ENCODE measurements at regions not wholly inside any gene's neighbourhood (a gene's known extent, or its start where the extent isn't known, plus 50 kb on each side); places are given as distances from the start of the nearest gene placed in this dataset.

- POLR2A ChIA-PET, result no interaction called here
- H2AFZ ChIP-seq (ENCODE audit: low read depth, low read length), result no peak overlapping the region
These were observed 141.6 kb downstream of the BOD1 start for GRCh38 chr5:173474881-173475287.

More at GRCh38 chr5:173474881-173475287, 141.6 kb downstream of the BOD1 start:
- Histone ChIP-seq H3K79me2 (ENCODE audit: control insufficient read depth, insufficient read depth, low read length) (no peaks in the 10 kb centered on the region), H3K9me3 (replicated peaks; ENCODE audit: control insufficient read depth, insufficient read depth, low read length) (no peaks in the 10 kb centered on the region), H3K36me3 (ENCODE audit: control insufficient read depth in 2 of 2, extremely low read depth in 1 of 2, insufficient read depth in 2 of 2, low read length in 2 of 2) (no peaks in the 10 kb centered on the region), H3K27me3 (ENCODE audit: control insufficient read depth in 2 of 2, insufficient read depth in 2 of 2, low read length in 2 of 2) (no peaks in the 10 kb centered on the region), H3K4me1 (ENCODE audit: control insufficient read depth, extremely low read depth, insufficient read depth, low read length) (peaks cover 4% of the 10 kb centered on the region), H3K9me1 (replicated peaks; ENCODE audit: control insufficient read depth, extremely low read depth, insufficient read depth, low read length) (no peaks in the 10 kb centered on the region), H3K9ac (replicated peaks; ENCODE audit: extremely low read depth, insufficient read depth, low read length) (no peak overlapping the region), H3K4me3 (replicated peaks in 1 of 3; ENCODE audit: insufficient read depth in 1 of 3, low read depth in 1 of 3, low read length in 3 of 3) (no peak overlapping the region), H3K27ac (ENCODE audit: insufficient read depth, low read depth, low read length) (no peak overlapping the region), H3K4me2 (ENCODE audit: insufficient read depth, low read length) (no peak overlapping the region), H4K20me1 (replicated peaks; ENCODE audit: control insufficient read depth, extremely low read depth, insufficient read depth, low read length) (no peaks in the 10 kb centered on the region)
- DNase-seq (ENCODE audit: low read depth, low spot score), result no peak
- intact Hi-C loops (cut with micrococcal nuclease), result no loop called here
- CTCF ChIA-PET, result interaction anchor here (0.8 to 1.5 kb wide), 6 partner anchors 10 to 180 kb away, joined by 3 to 4 read pairs (median 3); no protein-coding TSS in a partner anchor
- no peak for TF ChIP-seq GATA2 (IDR thresholded peaks at IDR 0.05; ENCODE audit: insufficient read depth, insufficient read length, low read depth, low read length)
- TF ChIP-seq JUN (IDR thresholded peaks at IDR 0.05; ENCODE audit: borderline replicate concordance, insufficient read depth, insufficient read length, low read depth), result no peak
- TF ChIP-seq POLR2AphosphoS5 (IDR thresholded peaks at IDR 0.05; ENCODE audit: insufficient read depth, low read depth, low read length), result no peak
- TF ChIP-seq POLR2A (IDR thresholded peaks at IDR 0.05; ENCODE audit: low read depth, low read length), result no peak
- TF ChIP-seq, protein P1, sequence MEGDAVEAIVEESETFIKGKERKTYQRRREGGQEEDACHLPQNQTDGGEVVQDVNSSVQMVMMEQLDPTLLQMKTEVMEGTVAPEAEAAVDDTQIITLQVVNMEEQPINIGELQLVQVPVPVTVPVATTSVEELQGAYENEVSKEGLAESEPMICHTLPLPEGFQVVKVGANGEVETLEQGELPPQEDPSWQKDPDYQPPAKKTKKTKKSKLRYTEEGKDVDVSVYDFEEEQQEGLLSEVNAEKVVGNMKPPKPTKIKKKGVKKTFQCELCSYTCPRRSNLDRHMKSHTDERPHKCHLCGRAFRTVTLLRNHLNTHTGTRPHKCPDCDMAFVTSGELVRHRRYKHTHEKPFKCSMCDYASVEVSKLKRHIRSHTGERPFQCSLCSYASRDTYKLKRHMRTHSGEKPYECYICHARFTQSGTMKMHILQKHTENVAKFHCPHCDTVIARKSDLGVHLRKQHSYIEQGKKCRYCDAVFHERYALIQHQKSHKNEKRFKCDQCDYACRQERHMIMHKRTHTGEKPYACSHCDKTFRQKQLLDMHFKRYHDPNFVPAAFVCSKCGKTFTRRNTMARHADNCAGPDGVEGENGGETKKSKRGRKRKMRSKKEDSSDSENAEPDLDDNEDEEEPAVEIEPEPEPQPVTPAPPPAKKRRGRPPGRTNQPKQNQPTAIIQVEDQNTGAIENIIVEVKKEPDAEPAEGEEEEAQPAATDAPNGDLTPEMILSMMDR (IDR thresholded peaks at IDR 0.05; ENCODE audit: extremely low read depth in 1 of 2, insufficient read depth in 1 of 2, low read depth in 1 of 2, low read length in 2 of 2), result no peak
- TF ChIP-seq MYC (IDR thresholded peaks at IDR 0.05; ENCODE audit: low read depth, low read length), result no peak
- no peak for TF ChIP-seq FOS (IDR thresholded peaks at IDR 0.05; ENCODE audit: borderline replicate concordance, insufficient read depth, low read length)
- TF ChIP-seq EZH2 (IDR thresholded peaks at IDR 0.05; ENCODE audit: borderline replicate concordance, low read depth, low read length, severe bottlenecking), result no peak
- TF ChIP-seq, protein P2, sequence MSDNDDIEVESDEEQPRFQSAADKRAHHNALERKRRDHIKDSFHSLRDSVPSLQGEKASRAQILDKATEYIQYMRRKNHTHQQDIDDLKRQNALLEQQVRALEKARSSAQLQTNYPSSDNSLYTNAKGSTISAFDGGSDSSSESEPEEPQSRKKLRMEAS (IDR thresholded peaks at IDR 0.05; ENCODE audit: insufficient read depth, insufficient read length), result no peak
- no peak for FAIRE-seq
- no TSS peak for BruUV-seq (replicated peaks)
- dilution Hi-C loops (cut with MboI; ENCODE audit: extremely low pct_ligation_motif_present, low sequenced_read_pairs), result no loop called here
